IMR-90 (cell line): ENCODE measurements at regions not wholly inside any gene's neighbourhood (a gene's known extent, or its start where the extent isn't known, plus 50 kb on each side); places are given as distances from the start of the nearest gene placed in this dataset.

ENCODE experiments used
- ATAC-seq: fragments of 200-7000 bp; cut with Tn5 transposase; 2 replicates; pipeline ENCODE4 v1.9.1; 2020; ENCODE audit warnings: low read depth, mild to moderate bottlenecking, moderate library complexity
- BruUV-seq: library from RNA; stranded (reverse); fragments of 400-500 nt; replicated peaks from 2 replicates; lab custom pipeline; 2021; lab: Mats Ljungman, UMichigan
- CTCF ChIA-PET: fragments of 300-600 bp; formaldehyde crosslinking; extraction: SDS; loops from one replicate; lab custom pipeline; 2021; ENCODE audit warnings: antibody characterized with exemption; lab: Yijun Ruan, JAX
- POLR2A ChIA-PET: fragments of 300-600 bp; sonication (Branson Sonifier 250); formaldehyde crosslinking; loops from one replicate; lab custom pipeline; 2022; ENCODE audit warnings: antibody characterized with exemption; ENCODE audit not compliant: unreplicated experiment; lab: Charles Lee
- DNase-seq: peaks from one replicate; pipeline ENCODE4 v3.0.0; 2013
- H2AFZ ChIP-seq: replicated peaks from 2 replicates; pipeline ENCODE3; 2013; ENCODE audit warnings: low read length, mild to moderate bottlenecking; ENCODE audit not compliant: poor library complexity
- H2AK5ac ChIP-seq: 2 replicates; pipeline ENCODE4 v1.6.1; 2013; ENCODE audit warnings: low read depth, low read length, inconsistent platforms
- H2AK9ac ChIP-seq: replicated peaks from 2 replicates; pipeline ENCODE3; 2013; ENCODE audit warnings: mild to moderate bottlenecking, low read depth, low read length, moderate library complexity; ENCODE audit not compliant: poor library complexity
- H2BK120ac ChIP-seq: 2 replicates; pipeline ENCODE4 v1.6.1; 2013; ENCODE audit warnings: low read depth, low read length, inconsistent platforms
- H2BK15ac ChIP-seq: 3 replicates; pipeline ENCODE4 v1.6.1; 2013; ENCODE audit warnings: low read depth, low read length, inconsistent platforms
- H2BK20ac ChIP-seq: 2 replicates; pipeline ENCODE4 v1.6.1; 2013; ENCODE audit warnings: low read depth, mild to moderate bottlenecking, inconsistent platforms, low read length, moderate library complexity
- H2BK5ac ChIP-seq: 2 replicates; pipeline ENCODE4 v1.6.1; 2013; ENCODE audit warnings: mild to moderate bottlenecking, low read depth, low read length, inconsistent platforms; ENCODE audit not compliant: poor library complexity, severe bottlenecking
- H3K14ac ChIP-seq: replicated peaks from 2 replicates; pipeline ENCODE4 v1.6.1; 2013; ENCODE audit warnings: low read depth, low read length, inconsistent platforms
- H3K18ac ChIP-seq: 2 replicates; pipeline ENCODE4 v1.6.1; 2013; ENCODE audit warnings: low read depth, low read length, control low read depth
- H3K23ac ChIP-seq: 2 replicates; pipeline ENCODE4 v1.6.1; 2013; ENCODE audit warnings: low read depth, low read length, inconsistent platforms
- H3K27ac ChIP-seq: 2 replicates; pipeline ENCODE4 v1.5.1; 2013; ENCODE audit warnings: mild to moderate bottlenecking, control low read depth, low read length; ENCODE audit not compliant: insufficient read depth
- H3K27me3 ChIP-seq: 2 replicates; pipeline ENCODE4 v1.6.1; 2013; ENCODE audit warnings: low read length; ENCODE audit not compliant: control insufficient read depth, insufficient read depth
- H3K36me3 ChIP-seq: 2 replicates; pipeline ENCODE4 v1.6.1; 2013; ENCODE audit warnings: low read length, mixed read lengths; ENCODE audit not compliant: control insufficient read depth, insufficient read depth
- H3K4ac ChIP-seq: 2 replicates; pipeline ENCODE4 v1.6.1; 2013; ENCODE audit warnings: low read depth, low read length, inconsistent platforms
- H3K4me1 ChIP-seq: 2 replicates; pipeline ENCODE4 v1.6.1; 2013; ENCODE audit warnings: low read length, mixed read lengths; ENCODE audit not compliant: control insufficient read depth, insufficient read depth
- H3K4me2 ChIP-seq: 2 replicates; pipeline ENCODE4 v1.6.1; 2013; ENCODE audit warnings: low read depth, mild to moderate bottlenecking, control low read depth, low read length, moderate library complexity
- H3K4me3 ChIP-seq: 2 replicates; pipeline ENCODE4 v1.5.1; 2013; ENCODE audit warnings: low read depth, mild to moderate bottlenecking, control low read depth, low read length, moderate library complexity; ENCODE audit not compliant: insufficient read depth
- H3K56ac ChIP-seq: 2 replicates; pipeline ENCODE4 v1.6.1; 2013; ENCODE audit warnings: low read length, inconsistent platforms; ENCODE audit not compliant: insufficient read depth; ENCODE audit errors: extremely low read depth
- H3K79me1 ChIP-seq, 2 experiments: 2 replicates each; pipeline ENCODE4 v1.6.1; 2013; ENCODE audit warnings: low read length in 2 of 2, inconsistent platforms in 1 of 2, low read depth in 1 of 2
- H3K9ac ChIP-seq: 2 replicates; pipeline ENCODE4 v1.6.1; 2013; ENCODE audit warnings: low read depth, low read length, control low read depth
- H3K9me1 ChIP-seq: 2 replicates; pipeline ENCODE4 v1.6.1; 2013; ENCODE audit warnings: low read length, inconsistent platforms; ENCODE audit not compliant: insufficient read depth
- H3K9me3 ChIP-seq: 2 replicates; pipeline ENCODE4 v1.6.1; 2013; ENCODE audit warnings: low read length; ENCODE audit not compliant: control insufficient read depth, insufficient read depth
- H4K20me1 ChIP-seq: 2 replicates; pipeline ENCODE4 v1.6.1; 2013; ENCODE audit warnings: low read length, inconsistent platforms; ENCODE audit not compliant: insufficient read depth
- H4K5ac ChIP-seq: 2 replicates; pipeline ENCODE4 v1.6.1; 2013; ENCODE audit warnings: mild to moderate bottlenecking, low read depth, low read length, control low read depth
- H4K8ac ChIP-seq, 2 experiments: 2 replicates each; pipeline ENCODE4 v1.6.1; 2013; ENCODE audit warnings: low read depth in 2 of 2, low read length in 2 of 2, control low read depth in 1 of 2, inconsistent platforms in 1 of 2
- H4K91ac ChIP-seq: 2 replicates; pipeline ENCODE4 v1.6.1; 2013; ENCODE audit warnings: low read depth, low read length, inconsistent platforms; ENCODE audit not compliant: insufficient read depth
- BHLHE40 ChIP-seq: fragments of 150-350 bp; IDR thresholded peaks from 2 replicates; pipeline ENCODE4 v1.6.1; 2016; ENCODE audit warnings: mild to moderate bottlenecking, low read depth, low read length
- CEBPB ChIP-seq: IDR thresholded peaks from 2 replicates; pipeline ENCODE4 v1.6.1; 2012; ENCODE audit warnings: low read depth, low read length, improper control_type of control experiment
- CHD1 ChIP-seq: IDR thresholded peaks from 2 replicates; pipeline ENCODE4 v1.6.1; 2012; ENCODE audit warnings: low read depth, low read length, improper control_type of control experiment
- MAFK ChIP-seq: IDR thresholded peaks from 2 replicates; pipeline ENCODE4 v1.6.1; 2012; ENCODE audit warnings: low read depth, low read length, improper control_type of control experiment
- NFE2L2 ChIP-seq: fragments of 150-350 bp; IDR thresholded peaks from 2 replicates; pipeline ENCODE4 v1.6.1; 2016; ENCODE audit warnings: low read depth, mild to moderate bottlenecking, low read length
- POLR2A ChIP-seq: IDR thresholded peaks from 2 replicates; pipeline ENCODE4 v1.6.1; 2012; ENCODE audit warnings: mild to moderate bottlenecking, low read depth, low read length
- RFX5 ChIP-seq: IDR thresholded peaks from 2 replicates; pipeline ENCODE4 v1.8.0; 2012; ENCODE audit warnings: low read depth, mild to moderate bottlenecking, low read length, moderate library complexity
- SMC3 ChIP-seq: fragments of 150-350 bp; IDR thresholded peaks from 2 replicates; pipeline ENCODE4 v1.6.1; 2016; ENCODE audit warnings: low read depth, mild to moderate bottlenecking, antibody characterized with exemption, low read length, moderate library complexity
- WGBS, 2 experiments: methylation state at CpG; one replicate each; pipeline versions ENCODE4 v1.1.5 to v1.1.7; 2013; ENCODE audit warnings: missing lambda C conversion rate in 2 of 2; ENCODE audit not compliant: insufficient read length in 1 of 2; ENCODE audit errors: extremely low coverage in 2 of 2; 5-methylcytosine and 5-hydroxymethylcytosine counted together
- dilution Hi-C: fragments of 300-500 bp; cut with HindIII; formaldehyde crosslinking; loops from one replicate; pipeline ENCODE4 v1.14.3; 2018; ENCODE audit warnings: low sequenced_read_pairs; ENCODE audit not compliant: unreplicated experiment
- in situ Hi-C: fragments of 300-500 bp; cut with MboI; formaldehyde crosslinking; loops from 3 replicates; pipeline ENCODE4 v1.14.3; 2019; ENCODE audit warnings: low sequenced_read_pairs, inconsistent platforms, mixed read lengths
- intact Hi-C: fragments of 100-400 bp; cut with micrococcal nuclease; formaldehyde crosslinking; loops from 2 replicates; pipeline ENCODE4 v1.10.0; 2022
- TF ChIP-seq, protein P1 (sequence below): fragments of 150-350 bp; IDR thresholded peaks from 2 replicates; pipeline ENCODE4 v1.6.1; 2017; ENCODE audit warnings: mild to moderate bottlenecking, antibody characterized with exemption, low read length, low read depth
- TF ChIP-seq, protein P2 (sequence below): fragments of 150-350 bp; IDR thresholded peaks from 2 replicates; pipeline ENCODE4 v1.6.1; 2016; ENCODE audit warnings: low read depth, mild to moderate bottlenecking, low read length, moderate library complexity, borderline replicate concordance
- TF ChIP-seq, protein P3 (sequence below): conservative IDR thresholded peaks from 2 replicates; pipeline ENCODE4 v1.5.1; 2012; ENCODE audit warnings: mild to moderate bottlenecking, low read depth, low read length, improper control_type of control experiment

DNA sequence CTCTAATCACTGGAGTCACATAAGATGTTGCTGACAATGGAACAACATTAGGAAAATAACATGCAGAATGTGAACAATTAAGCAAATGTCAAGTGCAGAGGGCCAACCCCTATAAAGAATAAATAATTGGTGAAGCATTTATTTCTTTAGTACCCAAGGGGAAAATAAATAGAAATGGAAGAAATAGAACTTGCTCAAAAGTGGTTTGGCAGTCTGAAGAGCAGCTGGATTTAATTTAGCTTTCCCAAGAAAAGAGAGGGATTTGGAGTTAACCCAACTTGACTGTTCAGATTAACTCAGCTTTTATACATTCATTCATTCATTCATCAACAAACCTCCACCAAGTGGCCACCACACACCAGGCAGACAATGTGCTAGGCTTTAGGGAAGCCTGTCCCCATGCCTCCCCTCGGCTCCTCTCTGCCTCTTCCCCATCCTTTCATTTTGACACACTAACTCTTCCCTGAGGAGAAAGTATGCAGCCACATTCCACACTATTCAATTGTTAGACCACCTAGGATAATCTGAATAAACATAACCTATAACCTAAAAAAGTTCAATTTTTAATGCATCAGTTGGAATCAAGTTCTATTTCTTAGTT, 295.5 kb downstream of the AHR start:
- 0 out of 2 replicates have a peak overlapping the region, but pooled peaks have one; percentile 52 for H3K14ac ChIP-seq
- ATAC-seq (no peak), DNase-seq (peak; percentile 18)
- H3K9ac ChIP-seq: no peak overlapping the region
- H4K20me1 ChIP-seq: no peaks in the 10 kb centered on the region
- H3K36me3 ChIP-seq: no peaks in the 10 kb centered on the region
- dilution Hi-C loops (no loop called here), intact Hi-C loops (no loop called here), in situ Hi-C loops (no loop called here)
- H3K4me2 ChIP-seq: no peak overlapping the region
- BruUV-seq: no TSS peak
- peak overlapping the region; percentile 45; the same call in 1 of the 2 replicates for H4K91ac ChIP-seq
- no peak overlapping the region for H3K56ac ChIP-seq
- H2AK5ac ChIP-seq: no peak overlapping the region
- H3K27me3 ChIP-seq: no peaks in the 10 kb centered on the region; the same call in 1 of the 2 replicates
- H3K27ac ChIP-seq: no peak overlapping the region
- no peak overlapping the region for H3K4ac ChIP-seq
- ChIA-PET CTCF (no interaction called here), POLR2A (no interaction called here)
- H3K79me1 ChIP-seq: no peaks in the 10 kb centered on the region
- no peak overlapping the region for H2BK120ac ChIP-seq
- TF ChIP-seq CHD1: no peak
- TF ChIP-seq, protein P1, sequence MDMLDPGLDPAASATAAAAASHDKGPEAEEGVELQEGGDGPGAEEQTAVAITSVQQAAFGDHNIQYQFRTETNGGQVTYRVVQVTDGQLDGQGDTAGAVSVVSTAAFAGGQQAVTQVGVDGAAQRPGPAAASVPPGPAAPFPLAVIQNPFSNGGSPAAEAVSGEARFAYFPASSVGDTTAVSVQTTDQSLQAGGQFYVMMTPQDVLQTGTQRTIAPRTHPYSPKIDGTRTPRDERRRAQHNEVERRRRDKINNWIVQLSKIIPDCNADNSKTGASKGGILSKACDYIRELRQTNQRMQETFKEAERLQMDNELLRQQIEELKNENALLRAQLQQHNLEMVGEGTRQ: no peak
- TF ChIP-seq MAFK: no peak
- no peak for TF ChIP-seq POLR2A
- TF ChIP-seq, protein P2, sequence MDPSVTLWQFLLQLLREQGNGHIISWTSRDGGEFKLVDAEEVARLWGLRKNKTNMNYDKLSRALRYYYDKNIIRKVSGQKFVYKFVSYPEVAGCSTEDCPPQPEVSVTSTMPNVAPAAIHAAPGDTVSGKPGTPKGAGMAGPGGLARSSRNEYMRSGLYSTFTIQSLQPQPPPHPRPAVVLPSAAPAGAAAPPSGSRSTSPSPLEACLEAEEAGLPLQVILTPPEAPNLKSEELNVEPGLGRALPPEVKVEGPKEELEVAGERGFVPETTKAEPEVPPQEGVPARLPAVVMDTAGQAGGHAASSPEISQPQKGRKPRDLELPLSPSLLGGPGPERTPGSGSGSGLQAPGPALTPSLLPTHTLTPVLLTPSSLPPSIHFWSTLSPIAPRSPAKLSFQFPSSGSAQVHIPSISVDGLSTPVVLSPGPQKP: no peak
- no peak for TF ChIP-seq SMC3
- TF ChIP-seq, protein P3, sequence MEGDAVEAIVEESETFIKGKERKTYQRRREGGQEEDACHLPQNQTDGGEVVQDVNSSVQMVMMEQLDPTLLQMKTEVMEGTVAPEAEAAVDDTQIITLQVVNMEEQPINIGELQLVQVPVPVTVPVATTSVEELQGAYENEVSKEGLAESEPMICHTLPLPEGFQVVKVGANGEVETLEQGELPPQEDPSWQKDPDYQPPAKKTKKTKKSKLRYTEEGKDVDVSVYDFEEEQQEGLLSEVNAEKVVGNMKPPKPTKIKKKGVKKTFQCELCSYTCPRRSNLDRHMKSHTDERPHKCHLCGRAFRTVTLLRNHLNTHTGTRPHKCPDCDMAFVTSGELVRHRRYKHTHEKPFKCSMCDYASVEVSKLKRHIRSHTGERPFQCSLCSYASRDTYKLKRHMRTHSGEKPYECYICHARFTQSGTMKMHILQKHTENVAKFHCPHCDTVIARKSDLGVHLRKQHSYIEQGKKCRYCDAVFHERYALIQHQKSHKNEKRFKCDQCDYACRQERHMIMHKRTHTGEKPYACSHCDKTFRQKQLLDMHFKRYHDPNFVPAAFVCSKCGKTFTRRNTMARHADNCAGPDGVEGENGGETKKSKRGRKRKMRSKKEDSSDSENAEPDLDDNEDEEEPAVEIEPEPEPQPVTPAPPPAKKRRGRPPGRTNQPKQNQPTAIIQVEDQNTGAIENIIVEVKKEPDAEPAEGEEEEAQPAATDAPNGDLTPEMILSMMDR: no peak
- no peak for TF ChIP-seq CEBPB
- TF ChIP-seq BHLHE40: no peak
- TF ChIP-seq RFX5: no peak
- TF ChIP-seq NFE2L2: no peak
- H2AK9ac ChIP-seq: no peak overlapping the region
- H3K4me1 ChIP-seq: peaks cover under 1% of the 10 kb centered on the region; the same call in 1 of the 2 replicates
- no CpG with 5 or more reads among the region's 1 CpG for WGBS, 2 experiments
- no peak overlapping the region for H3K18ac ChIP-seq
- no peak overlapping the region for H3K4me3 ChIP-seq
- H3K9me1 ChIP-seq: no peaks in the 10 kb centered on the region
- no peak overlapping the region for H3K23ac ChIP-seq
- no peak overlapping the region for H2AFZ ChIP-seq
- H4K5ac ChIP-seq: no peak overlapping the region
- no peak overlapping the region for H2BK15ac ChIP-seq
- H3K9me3 ChIP-seq: no peaks in the 10 kb centered on the region
- H2BK20ac ChIP-seq: no peak overlapping the region
- no peak overlapping the region for H2BK5ac ChIP-seq
- H4K8ac ChIP-seq: no peak overlapping the region
